Fibroblast of peridontal ligament (primary cell): ENCODE measurements at regions not wholly inside any gene's neighbourhood (a gene's known extent, or its start where the extent isn't known, plus 50 kb on each side); places are given as distances from the start of the nearest gene placed in this dataset.

Experiments
- DNase-seq: peaks from one replicate; pipeline ENCODE4 v3.0.0-alpha.2; 2010; ENCODE audit errors: extremely low read depth

DNA sequence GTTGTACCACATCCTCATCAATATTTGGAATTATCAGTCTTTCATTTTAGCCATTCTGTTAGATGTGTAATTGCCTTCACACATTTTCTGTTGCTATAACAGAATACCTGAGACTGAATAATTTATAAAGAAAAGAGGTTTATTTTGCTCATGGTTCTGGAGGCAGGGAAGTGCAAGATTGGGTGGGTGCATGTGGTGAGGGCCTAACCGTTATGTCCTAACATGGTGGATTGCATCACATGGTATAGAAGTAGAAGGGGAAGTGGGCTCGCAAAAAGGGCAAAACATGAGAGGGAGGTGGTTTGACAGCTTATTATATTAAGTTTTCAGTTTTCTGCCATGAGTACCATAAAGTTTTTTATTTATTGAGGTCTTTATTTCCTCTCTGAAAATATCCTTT is 452.0 kb downstream of the ARL4A start:
- DNase-seq: no peak

DNA sequence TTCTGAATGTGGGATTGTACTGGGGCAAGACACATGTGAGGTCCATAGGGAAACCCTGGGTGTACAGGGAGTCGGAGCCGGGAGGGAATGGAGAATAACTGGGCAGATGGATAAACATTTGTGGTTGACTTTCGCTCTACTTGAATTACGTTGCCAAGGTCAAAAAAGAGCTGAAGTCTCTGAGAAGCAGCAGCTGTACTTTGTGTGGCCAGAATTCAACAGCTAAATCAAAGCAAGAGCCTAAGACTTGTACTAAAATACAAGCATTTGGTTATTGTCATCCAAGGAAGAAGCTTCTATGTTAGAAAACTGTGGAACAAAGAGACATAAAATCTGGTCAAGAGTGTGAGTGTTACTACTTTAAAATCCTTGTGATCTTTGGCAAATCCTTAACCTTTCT is 457.2 kb downstream of the ARL4A start:
- DNase-seq: peak; percentile 85

GRCh38 chr7:13148548-13148947 is 461.1 kb downstream of the ARL4A start:
- DNase-seq: no peak

- DNase-seq: no peak
These were observed 464.5 kb downstream of the ARL4A start for GRCh38 chr7:13151978-13152377.

DNA sequence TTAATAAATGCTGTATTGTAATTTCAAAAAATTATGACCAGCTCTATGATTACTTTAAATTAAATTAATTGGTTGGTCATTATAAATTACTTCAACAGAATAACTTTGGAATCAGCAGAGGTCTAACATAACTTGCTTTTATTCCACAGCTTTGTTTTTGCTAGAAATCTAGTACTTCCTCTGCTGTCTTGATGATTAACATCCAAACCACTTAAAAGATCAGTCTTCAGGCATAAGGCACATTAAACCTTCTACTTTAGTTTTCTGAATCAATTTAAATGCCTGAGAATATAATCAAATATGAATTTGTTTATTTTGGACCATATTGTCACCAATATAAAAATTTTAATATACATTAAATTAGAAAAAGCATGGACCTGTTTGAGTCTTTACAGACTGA is 465.3 kb downstream of the ARL4A start:
- DNase-seq: no peak

DNA sequence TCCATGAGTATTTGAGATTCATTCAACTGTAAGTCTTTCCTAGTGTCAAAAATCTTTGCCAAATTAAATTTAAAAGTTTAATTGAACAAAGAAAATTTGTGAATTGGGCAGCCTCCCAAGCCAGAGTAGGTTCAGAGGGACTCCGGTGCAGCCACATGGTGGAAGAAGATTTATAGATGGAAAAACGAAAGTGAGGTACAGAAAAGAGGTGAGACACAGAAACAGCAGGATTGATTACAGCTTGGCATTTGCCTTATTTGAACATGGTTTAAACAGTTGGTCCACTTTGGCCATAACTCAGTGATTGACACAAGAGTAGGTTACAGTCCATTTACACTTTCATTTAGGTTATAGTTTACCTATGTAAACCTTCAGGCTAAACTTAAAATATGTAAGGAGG is 465.8 kb downstream of the ARL4A start:
- no peak for DNase-seq

- DNase-seq: no peak
These were observed 466.3 kb downstream of the ARL4A start for GRCh38 chr7:13153742-13154141.

DNA sequence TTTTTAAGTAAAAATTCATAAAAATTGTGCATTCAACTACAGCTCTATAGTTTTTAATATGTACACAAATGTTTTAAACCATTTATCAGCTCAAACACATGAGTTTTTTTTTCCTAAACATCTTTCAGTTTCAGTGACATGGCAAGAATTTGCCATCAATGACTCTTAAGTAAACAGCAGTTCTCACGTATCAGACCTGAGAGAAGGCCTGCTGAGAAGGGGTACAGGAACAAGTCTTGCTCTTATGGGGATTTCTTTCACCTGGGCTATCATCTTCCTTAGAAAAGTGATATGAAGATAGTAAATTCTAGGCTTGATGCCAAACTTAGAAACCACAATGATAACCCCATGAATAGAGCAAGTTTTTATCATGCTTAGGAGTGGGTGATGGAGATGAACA is 467.8 kb downstream of the ARL4A start:
- no peak for DNase-seq

- DNase-seq: no peak
These were observed 471.6 kb downstream of the ARL4A start for GRCh38 chr7:13159003-13159402.

- no peak for DNase-seq
These were observed 472.2 kb downstream of the ARL4A start for GRCh38 chr7:13159467-13160184.

DNA sequence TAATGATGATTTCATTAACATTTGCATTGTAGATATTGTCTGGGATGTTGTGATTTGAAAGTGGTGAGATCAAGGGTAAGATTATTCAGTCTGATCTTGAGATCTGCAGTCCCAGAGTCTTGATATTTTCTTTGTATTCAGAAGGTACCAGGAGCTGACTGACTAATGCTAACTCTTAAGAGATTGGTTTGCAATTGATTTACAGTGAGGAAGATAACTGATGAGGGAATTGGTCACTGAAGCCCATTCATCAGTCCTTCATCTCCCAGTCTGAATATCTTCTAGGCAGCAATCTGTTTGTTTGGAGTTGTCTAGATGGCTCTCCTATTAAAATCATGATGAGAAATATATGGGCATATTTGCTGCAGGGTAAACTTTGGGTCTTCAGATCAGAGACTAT is 473.7 kb downstream of the ARL4A start:
- no peak for DNase-seq

GRCh38 chr7:13165854-13166253 is 478.4 kb downstream of the ARL4A start:
- no peak for DNase-seq

DNA sequence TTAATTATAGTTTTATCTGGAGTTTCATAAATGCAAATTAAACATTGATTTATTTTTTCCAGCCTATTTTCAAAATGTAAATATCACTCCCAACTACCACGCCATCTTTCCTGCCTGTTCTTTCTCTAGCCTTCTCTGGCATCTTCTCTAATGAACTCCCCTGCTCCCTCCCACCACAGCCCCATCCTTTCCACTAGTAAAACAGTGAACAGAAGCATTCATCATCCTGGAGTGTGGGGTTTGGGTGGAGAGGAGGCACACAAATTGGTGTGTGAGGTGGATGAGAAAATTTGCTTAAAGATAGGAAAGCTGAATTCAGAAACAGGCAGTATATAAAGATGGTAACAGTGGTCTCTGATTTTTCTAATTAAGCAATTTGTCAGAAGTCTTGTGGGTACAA is 479.4 kb downstream of the ARL4A start:
- DNase-seq: no peak

DNA sequence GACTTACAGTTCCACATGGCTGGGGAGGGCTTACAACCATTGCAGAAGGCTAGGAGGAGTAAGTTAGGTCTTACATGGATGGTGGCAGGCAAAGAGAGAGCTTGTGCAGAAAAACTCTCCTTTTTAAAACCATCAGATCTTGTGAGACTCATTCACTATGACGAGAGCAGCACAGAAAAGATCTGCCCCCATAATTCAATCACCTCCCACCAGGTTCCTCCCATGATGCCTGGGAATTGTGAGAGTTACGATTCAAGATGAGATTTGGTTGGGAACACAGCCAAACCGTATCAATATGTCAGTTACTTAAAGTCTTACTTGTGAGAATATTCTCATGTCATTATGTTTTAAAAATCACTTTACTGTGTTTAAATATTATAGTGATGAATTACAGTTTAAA is 481.9 kb downstream of the ARL4A start:
- no peak for DNase-seq

DNA sequence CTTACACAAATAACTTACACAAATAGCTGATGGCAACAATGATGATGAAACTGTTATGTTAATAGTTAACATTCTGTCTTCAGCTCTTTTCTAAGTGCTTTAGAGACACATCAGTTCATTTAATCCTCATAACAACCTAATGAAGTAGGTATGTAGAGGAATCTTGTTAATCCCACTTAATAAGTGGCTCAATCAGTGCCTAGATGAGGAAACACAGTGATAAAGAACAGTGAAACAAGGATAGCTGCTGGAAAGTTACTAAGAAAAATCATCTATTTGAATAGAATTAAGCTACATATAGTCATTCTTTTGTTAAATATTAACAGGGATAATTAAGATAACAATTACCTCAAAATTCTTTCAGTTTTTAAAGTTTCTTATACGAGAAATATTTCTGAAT is 487.6 kb downstream of the ARL4A start:
- DNase-seq: no peak

DNA sequence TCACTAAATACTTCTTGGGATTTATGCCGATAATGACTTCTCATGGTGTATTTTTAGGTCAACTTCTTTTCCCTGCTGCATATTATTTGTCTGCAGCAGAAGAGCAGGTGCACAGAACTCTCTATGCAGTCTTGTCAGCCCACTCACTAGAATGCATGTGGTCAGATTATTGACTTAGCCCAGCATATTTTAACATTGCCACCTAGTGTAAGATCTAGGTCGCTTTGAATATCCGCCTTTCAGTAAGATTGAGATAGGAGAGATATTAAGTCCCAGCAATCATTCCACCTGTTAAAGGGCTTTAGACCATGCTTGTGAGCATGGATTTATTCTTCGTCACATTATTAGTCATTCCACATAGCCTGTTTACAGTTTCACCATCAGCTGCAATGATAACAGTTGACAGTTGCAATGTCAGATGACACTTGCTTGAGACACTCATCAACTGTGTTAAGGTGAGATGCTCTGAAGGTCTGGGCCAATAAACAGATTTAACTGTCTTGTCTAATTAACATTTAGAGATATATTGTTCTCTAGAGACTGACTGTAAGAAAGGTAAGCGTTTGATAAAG is 491.7 kb downstream of the ARL4A start:
- peak; percentile 11 for DNase-seq

DNA sequence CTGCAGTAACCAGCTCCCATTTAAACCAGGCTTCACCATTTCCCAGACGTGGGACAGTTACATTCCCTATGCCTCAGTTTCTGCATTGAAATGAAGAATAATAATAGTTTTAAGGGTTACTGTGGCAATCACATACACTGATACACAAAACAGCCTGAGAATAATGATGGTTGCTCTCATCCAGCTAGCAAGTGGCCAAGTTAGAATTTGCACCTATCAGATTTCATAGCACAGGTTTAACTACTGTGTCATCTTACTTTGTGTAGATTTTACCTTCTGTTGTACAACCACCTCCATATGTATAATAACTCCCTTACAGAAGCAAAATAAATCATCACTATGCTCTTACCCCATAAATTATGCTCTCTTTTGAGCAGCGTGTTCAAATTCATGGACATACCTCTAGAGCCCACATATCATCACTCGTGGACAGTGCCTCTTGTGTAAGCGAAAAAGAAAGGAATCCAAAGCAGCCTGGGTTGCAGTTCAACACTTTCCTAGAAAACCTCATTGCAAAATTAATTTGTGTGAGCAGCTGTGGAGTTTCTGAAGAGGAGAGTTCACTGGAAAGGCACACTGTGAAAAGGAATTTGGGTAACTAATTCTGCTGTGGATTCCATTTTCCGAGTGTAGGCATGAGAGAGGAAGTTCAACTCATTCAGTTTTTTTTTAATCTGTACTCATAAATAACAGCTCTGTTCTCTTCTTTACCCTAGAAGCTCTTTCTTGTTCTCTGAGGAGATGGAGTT is 492.5 kb downstream of the ARL4A start:
- no peak for DNase-seq

GRCh38 chr7:13181216-13181615 is 493.8 kb downstream of the ARL4A start:
- no peak for DNase-seq

- no peak for DNase-seq
These were observed 497.7 kb downstream of the ARL4A start for GRCh38 chr7:13185139-13185538.

GRCh38 chr7:13188236-13188805 is 500.9 kb downstream of the ARL4A start:
- no peak for DNase-seq

GRCh38 chr7:13188922-13189321 is 501.5 kb downstream of the ARL4A start:
- no peak for DNase-seq

GRCh38 chr7:13189668-13190067 is 502.2 kb downstream of the ARL4A start:
- DNase-seq: peak; percentile 66

- DNase-seq: peak; percentile 25
These were observed 510.1 kb downstream of the ARL4A start for GRCh38 chr7:13197501-13197900.
